ENCODE measurements at regions not wholly inside any gene's neighbourhood (a gene's known extent, or its start where the extent isn't known, plus 50 kb on each side); places are given as distances from the start of the nearest gene placed in this dataset.

GRCh38 chr18:68275616-68276015 lies 439.3 kb downstream of the TMX3 start:
- TF ChIP-seq CTCF (IDR thresholded peaks at IDR 0.05) = no peak
- no peak for TF ChIP-seq POLR2A (IDR thresholded peaks at IDR 0.05)

All from upper lobe of left lung (tissue), 4 donors.